Subcutaneous abdominal adipose tissue (tissue), 5 donors: ENCODE measurements at regions not wholly inside any gene's neighbourhood (a gene's known extent, or its start where the extent isn't known, plus 50 kb on each side); places are given as distances from the start of the nearest gene placed in this dataset.
"Not testable (repeated sequence)": the region's sequence is repeated elsewhere in the genome, so short reads cannot be mapped to it uniquely, and the experiment has no call there.

Source experiments
- H3K27ac ChIP-seq: one replicate; pipeline ENCODE4 v1.7.0; 2013; ENCODE audit warnings: low read depth, mild to moderate bottlenecking, inconsistent platforms, low read length, moderate library complexity
- H3K27me3 ChIP-seq, 5 donors: one replicate each; pipeline ENCODE4 v1.7.0; 2013; ENCODE audit warnings: low read length in 5 of 5, inconsistent platforms in 1 of 5; ENCODE audit not compliant: control insufficient read depth in 5 of 5, insufficient read depth in 4 of 5
- H3K36me3 ChIP-seq, 5 donors: one replicate each; pipeline ENCODE4 v1.7.0; 2013; ENCODE audit warnings: low read length in 5 of 5; ENCODE audit not compliant: control insufficient read depth in 5 of 5, insufficient read depth in 5 of 5
- H3K4me1 ChIP-seq, 5 donors: one replicate each; pipeline ENCODE4 v1.7.0; 2013; ENCODE audit warnings: low read length in 5 of 5, mild to moderate bottlenecking in 3 of 5, moderate library complexity in 1 of 5; ENCODE audit not compliant: control insufficient read depth in 5 of 5, insufficient read depth in 5 of 5
- H3K4me3 ChIP-seq, 5 donors: one replicate each; pipeline ENCODE4 v1.7.0; 2013; ENCODE audit warnings: low read length in 5 of 5, low read depth in 1 of 5
- H3K9ac ChIP-seq, 5 donors: one replicate each; pipeline ENCODE4 v1.7.0; 2013; ENCODE audit warnings: low read length in 5 of 5, mild to moderate bottlenecking in 4 of 5, moderate library complexity in 3 of 5
- H3K9me3 ChIP-seq, 5 donors: one replicate each; pipeline ENCODE4 v1.7.0; 2013; ENCODE audit warnings: low read length in 5 of 5; ENCODE audit not compliant: control insufficient read depth in 5 of 5
- donor health status: healthy.
- donor health status: healthy.
- donor health status: healthy.
- donor health status: healthy.
- donor health status: healthy.

DNA sequence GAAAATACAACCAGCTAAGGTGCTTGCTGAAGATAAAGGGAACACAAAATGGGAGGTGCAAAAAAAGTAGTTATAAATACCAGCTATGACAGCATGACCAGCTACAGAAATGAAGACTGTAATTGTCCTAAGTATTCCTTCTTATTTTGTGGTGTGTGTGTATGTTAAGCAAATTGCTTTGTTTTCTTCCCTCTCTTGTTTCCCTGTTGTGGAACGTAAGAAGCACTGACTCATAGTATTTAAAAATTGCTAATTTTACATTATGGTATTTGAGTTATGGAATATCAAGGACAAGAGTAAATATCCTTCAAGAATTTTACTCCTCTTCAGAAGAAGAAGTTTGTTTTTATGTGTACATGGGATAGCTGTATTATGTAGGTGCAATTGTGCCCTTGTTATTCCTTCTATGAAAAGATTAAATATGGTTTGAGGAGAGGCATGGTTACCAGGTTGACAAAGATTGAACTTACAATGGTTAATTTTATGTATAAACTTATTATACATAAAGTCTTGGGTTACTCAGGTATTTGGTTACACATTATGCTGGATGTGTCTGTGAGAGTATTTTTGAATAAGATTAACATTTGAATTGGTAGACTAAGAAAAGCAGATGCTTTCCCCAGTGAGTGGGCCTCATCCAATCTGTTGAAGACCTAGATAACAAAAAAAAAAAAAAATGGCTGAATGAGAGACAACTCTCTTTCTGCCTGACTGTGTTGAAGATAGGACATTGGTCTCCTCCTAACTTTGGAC lies 1132.1 kb upstream of the ALCAM start:
- H3K27me3 ChIP-seq: no peaks in the 10 kb centered on the region
- no peak overlapping the region for H3K9ac ChIP-seq
- H3K9me3 ChIP-seq: no peaks in the 10 kb centered on the region
- no peaks in the 10 kb centered on the region for H3K36me3 ChIP-seq
- no peak overlapping the region for H3K27ac ChIP-seq
- H3K4me1 ChIP-seq: no peaks in the 10 kb centered on the region
- H3K4me3 ChIP-seq: no peak overlapping the region

DNA sequence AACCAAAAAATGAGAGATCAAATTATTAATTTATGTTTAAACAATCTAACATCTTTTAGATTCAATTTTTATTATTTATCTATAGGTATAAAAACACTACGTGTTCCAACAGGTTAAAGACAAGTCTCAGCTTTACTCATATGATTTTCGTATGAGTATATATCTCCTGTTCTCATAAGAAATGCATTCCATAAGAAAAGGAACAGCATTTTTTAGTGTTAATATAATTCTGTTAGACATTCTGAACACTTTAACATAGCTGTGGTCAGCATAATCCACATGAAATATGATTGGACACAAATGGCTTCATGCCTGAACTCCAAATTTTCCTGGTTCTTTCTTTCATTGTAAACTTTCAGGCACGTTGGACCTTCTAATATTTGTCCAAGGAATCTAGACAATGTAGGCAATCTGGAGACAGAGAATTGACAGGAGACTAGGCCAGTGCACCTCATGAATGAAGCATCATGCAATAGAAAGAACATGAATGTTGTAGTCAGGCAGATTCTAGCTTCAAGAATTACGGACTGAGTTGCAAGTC lies 1122.0 kb upstream of the ALCAM start:
- Histone ChIP-seq H3K4me3 (no peak overlapping the region), H3K27ac (no peak overlapping the region), H3K36me3 (no peaks in the 10 kb centered on the region), H3K4me1 (no peaks in the 10 kb centered on the region), H3K9me3 (peaks cover 0 to 6% (median 3%) of the 10 kb centered on the region in 5 donors), H3K9ac (no peak overlapping the region), H3K27me3 (no peaks in the 10 kb centered on the region)

DNA sequence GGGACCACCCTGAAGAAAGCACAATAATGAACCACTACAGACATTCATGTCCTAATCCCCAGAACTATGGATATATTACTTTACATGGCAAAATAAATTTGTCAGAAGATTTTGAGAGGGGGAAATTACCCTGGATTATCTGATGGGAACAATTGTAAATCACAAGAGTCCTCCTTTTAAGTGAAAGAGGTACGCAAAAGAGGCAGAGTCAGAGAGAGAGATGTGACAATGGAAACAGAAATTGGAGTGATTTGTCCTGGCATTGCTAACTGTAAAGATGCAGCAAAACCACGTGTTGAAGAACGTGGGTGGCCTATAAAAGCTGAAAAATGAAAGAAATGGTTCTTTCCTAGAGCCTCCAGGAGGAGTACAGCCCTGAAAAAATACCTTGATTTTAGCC lies 1121.4 kb upstream of the ALCAM start:
- Histone ChIP-seq H3K36me3 (no peaks in the 10 kb centered on the region), H3K27ac (no peak overlapping the region), H3K9me3 (peaks cover 0 to 6% (median 3%) of the 10 kb centered on the region in 5 donors), H3K9ac (no peak overlapping the region), H3K4me3 (no peak overlapping the region), H3K4me1 (no peaks in the 10 kb centered on the region), H3K27me3 (no peaks in the 10 kb centered on the region)

DNA sequence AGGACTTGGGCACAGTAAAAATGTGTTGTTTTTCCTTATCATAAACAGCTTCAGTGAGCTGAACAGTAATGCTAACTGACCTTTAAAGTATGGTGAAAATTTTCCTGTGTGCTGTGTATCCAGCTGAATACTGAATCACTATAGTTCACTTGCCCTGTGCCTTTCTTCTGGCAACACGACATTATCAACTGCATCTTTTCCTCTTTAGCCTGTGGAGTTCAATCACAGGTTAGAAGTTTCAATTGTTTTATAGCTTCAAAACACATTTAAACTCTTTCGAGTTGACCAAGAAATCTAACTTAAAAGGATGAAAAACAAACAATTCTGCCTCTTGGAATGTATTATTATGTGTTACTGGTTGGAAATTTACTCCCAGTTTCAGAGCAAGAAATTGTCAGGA lies 1120.7 kb upstream of the ALCAM start:
- H3K4me1 ChIP-seq: no peaks in the 10 kb centered on the region
- H3K9me3 ChIP-seq: peaks cover 0 to 6% (median 3%) of the 10 kb centered on the region in 5 donors
- no peaks in the 10 kb centered on the region for H3K36me3 ChIP-seq
- no peak overlapping the region for H3K27ac ChIP-seq
- no peak overlapping the region for H3K9ac ChIP-seq
- no peak overlapping the region for H3K4me3 ChIP-seq
- H3K27me3 ChIP-seq: no peaks in the 10 kb centered on the region

DNA sequence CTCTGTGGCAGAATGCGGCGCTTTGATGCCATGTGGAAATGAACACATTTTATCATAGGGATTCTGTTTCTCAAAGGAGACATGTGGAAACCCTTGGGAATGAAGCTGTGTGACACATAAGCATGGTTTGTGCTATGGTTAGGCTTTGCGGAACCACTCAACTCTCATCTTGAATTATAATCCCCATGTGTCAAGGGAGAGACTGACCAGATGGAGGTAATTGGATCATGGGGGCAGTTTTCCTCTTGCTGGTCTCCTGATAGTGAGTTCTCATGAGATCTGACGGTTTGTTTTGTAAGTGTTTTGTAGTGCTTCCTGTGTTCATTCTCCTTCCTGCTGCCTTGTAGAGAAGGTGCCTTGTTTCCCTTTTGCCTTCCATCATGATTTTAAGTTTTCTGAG lies 1109.2 kb upstream of the ALCAM start:
- H3K27me3 ChIP-seq: no peaks in the 10 kb centered on the region
- no peaks in the 10 kb centered on the region for H3K36me3 ChIP-seq
- H3K9ac ChIP-seq: no peak overlapping the region
- H3K4me1 ChIP-seq: no peaks in the 10 kb centered on the region
- H3K4me3 ChIP-seq: no peak overlapping the region
- no peak overlapping the region for H3K27ac ChIP-seq
- no peaks in the 10 kb centered on the region for H3K9me3 ChIP-seq

DNA sequence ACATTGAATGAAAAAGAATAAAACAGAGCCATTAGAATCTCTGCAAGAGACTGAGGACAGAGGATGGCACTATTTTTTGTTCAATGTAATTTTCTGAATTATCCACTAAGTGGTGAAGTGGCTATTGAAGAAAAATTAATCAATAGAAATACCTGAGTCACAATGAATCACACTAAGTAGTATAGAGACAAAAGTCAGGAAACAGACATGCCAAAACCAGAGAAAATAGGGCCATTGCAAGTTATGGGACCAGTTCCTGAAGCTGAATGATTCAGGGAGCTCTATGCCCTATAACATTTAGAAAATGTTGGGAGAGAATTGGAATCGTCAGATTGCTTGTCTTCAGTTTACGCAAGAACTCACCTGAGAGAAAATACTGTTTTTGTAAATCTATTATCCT lies 1103.2 kb upstream of the ALCAM start:
- Histone ChIP-seq H3K4me3 (no peak overlapping the region), H3K27me3 (no peaks in the 10 kb centered on the region), H3K27ac (no peak overlapping the region), H3K36me3 (no peaks in the 10 kb centered on the region), H3K9me3 (no peaks in the 10 kb centered on the region), H3K9ac (no peak overlapping the region), H3K4me1 (no peaks in the 10 kb centered on the region)

DNA sequence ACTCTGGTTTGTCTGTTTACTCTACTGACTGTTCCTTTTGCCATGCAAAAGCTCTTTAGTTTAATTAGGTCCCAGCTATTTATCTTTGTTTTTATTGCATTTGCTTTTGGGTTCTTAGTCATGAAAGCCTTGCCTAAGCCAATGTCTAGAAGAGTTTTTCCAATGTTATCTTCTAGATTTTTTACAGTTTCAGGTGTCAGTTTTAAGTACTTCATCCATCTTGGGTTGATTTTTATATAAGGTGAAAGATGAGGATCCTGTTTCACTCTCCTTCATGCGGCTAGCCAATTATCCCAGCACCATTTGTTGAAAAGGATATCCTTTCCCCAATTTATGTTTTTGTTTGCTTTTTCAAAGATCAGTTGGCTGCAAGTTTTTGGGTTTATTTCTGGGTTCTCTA lies 1100.5 kb upstream of the ALCAM start:
- H3K4me3 ChIP-seq, H3K9ac ChIP-seq, H3K27ac ChIP-seq, H3K36me3 ChIP-seq, H3K27me3 ChIP-seq, H3K4me1 ChIP-seq, H3K9me3 ChIP-seq: not testable (repeated sequence)

DNA sequence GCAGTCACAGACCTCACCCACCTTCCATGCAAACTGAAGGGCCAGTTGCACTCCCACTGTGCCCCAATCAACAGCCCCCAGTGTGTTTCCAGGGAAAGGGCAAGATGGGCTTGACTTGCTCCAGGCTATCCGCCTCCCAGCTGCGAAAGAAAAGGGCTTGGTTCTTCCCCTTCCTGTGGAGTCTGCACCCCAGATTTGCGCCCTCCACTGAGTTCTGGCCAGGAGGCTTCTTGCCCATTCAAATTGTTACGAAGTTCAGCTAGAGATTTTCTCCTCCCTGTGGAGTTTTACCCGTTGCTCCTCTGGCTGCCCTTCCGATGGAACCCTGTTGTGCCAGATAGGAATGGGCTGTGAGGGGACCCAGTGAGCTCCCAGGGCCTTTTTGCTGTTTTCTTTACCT lies 1096.9 kb upstream of the ALCAM start:
- peaks cover 0 to 7% (median 0%) of the 10 kb centered on the region in 5 donors for H3K9me3 ChIP-seq
- H3K27ac ChIP-seq: no peak overlapping the region
- H3K9ac ChIP-seq: no peak overlapping the region
- H3K36me3 ChIP-seq: no peaks in the 10 kb centered on the region
- H3K27me3 ChIP-seq: no peaks in the 10 kb centered on the region
- no peak overlapping the region for H3K4me3 ChIP-seq
- no peaks in the 10 kb centered on the region for H3K4me1 ChIP-seq

DNA sequence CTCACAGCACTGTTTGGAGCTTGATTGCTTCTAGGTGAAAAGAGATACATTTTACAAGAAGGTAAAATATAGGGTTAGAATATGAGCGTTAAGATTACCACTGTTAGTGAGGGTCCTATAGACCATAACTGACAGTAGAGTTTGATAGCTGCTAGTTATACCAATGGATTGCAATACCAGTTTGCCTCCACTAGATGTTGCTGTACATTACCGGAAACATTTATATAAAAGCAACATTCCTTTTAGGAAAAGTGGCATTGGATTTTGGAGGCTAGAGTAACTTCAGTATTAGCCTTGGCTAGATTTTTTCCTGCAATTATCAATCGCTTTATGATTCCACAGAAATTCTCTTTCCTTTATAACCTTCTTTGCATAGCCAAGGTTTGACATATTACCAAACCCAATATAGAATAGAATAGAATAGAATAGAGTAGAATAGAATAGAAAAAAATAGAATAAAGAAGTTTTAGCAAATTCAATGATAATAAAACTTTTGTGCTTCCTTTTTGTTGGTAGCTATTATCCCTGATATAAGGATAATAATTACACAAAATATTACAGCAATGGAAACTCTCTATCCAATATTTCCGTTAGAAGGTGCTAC lies 1093.6 kb upstream of the ALCAM start:
- peaks cover 4 to 37% (median 20%) of the 10 kb centered on the region in 5 donors for H3K9me3 ChIP-seq
- no peak overlapping the region for H3K9ac ChIP-seq
- no peak overlapping the region for H3K4me3 ChIP-seq
- H3K27ac ChIP-seq: no peak overlapping the region
- H3K4me1 ChIP-seq: no peaks in the 10 kb centered on the region
- H3K36me3 ChIP-seq: no peaks in the 10 kb centered on the region
- H3K27me3 ChIP-seq: no peaks in the 10 kb centered on the region

DNA sequence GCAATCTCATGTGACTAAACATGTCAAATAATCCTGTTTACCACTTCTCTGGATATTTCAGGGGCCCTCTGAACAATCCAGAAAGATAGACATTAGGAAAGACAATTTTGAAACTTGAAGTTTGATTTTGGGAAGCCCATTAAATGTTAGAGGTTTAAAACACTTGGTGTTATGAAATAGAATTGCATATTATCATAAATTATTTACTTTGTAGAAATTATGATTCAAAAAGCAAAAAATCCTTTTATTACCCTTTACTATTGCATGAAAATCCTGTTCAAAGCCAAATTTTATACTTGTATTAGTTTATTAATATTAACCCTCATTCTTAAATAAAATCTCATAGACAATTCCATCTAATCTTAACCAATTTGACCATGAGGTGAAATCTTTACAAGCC lies 1091.5 kb upstream of the ALCAM start:
- Histone ChIP-seq H3K27ac (no peak overlapping the region), H3K9ac (no peak overlapping the region), H3K36me3 (no peaks in the 10 kb centered on the region), H3K27me3 (no peaks in the 10 kb centered on the region), H3K4me3 (no peak overlapping the region), H3K9me3 (peaks cover 4 to 54% (median 24%) of the 10 kb centered on the region in 5 donors), H3K4me1 (no peaks in the 10 kb centered on the region)
